ENCODE measurements at regions not wholly inside any gene's neighbourhood (a gene's known extent, or its start where the extent isn't known, plus 50 kb on each side); places are given as distances from the start of the nearest gene placed in this dataset.

DNA sequence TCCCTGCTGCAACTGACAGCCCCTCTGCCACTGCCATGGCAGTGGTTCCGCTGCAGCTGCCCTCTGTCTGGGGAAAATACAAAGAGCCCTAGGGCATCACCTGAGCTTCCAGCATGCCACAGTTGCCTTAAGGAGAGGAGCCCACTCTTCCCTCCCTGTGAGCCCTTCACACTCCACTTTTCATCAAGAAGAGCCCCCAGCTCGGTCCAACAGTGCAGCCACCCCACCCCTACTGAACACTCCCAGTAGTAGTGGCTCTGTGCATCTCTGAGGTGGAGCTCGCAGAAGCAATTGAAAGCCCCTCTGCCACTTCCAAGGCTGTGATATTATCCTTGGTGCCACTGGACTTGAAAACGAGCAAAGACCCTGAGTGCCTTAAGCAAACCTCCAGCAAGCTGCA, 696.8 kb upstream of the COX7C start:
- no peak overlapping the region for H3K27ac ChIP-seq
- TF ChIP-seq CTCF (conservative IDR thresholded peaks at IDR 0.05) = no peak

GRCh38 chr5:85921590-85921989, 696.2 kb upstream of the COX7C start:
- H3K27ac ChIP-seq = no peak overlapping the region
- TF ChIP-seq CTCF (conservative IDR thresholded peaks at IDR 0.05) = no peak

DNA sequence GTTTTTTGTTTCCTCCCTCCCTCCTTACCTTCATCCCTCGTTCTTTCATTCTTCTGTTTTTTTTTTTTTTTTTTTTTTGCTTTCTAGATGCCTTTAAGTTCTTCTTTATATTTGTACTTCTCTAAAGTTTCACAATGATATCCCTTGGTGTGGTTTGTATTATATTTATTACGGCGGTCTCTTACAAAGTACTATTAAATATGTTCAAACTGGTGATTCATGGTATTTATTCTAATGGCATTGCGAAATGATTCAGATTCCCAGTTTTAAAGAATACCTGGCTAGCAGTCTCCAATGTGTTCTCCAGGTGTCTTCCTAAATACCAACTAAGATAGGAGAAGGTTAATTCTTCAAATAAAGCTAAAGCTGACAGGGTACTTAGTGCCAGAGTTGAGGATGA, 690.1 kb upstream of the COX7C start:
- TF ChIP-seq CTCF (conservative IDR thresholded peaks at IDR 0.05) = no peak
- no peak overlapping the region for H3K27ac ChIP-seq

DNA sequence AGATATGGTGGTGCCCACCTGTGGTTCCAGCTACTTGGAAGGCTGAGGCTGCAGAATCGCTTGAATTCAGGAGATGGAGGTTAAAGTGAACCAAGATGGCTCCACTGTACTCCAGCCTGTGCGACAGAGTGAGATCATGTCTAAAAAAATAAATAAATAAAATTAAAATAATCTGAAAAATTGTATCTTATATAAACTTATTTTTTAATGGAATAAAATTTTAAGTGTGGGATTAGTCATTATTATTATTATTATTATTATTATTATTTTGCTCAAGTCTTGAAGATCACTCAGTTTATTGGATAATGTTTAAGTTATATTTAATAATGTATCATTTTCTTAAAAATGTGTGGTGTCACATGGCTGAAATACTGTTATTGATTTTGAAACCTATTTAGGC, 688.0 kb upstream of the COX7C start:
- no peak overlapping the region for H3K27ac ChIP-seq
- no peak for TF ChIP-seq CTCF (conservative IDR thresholded peaks at IDR 0.05)

GRCh38 chr5:85931220-85931619, 686.5 kb upstream of the COX7C start:
- no peak for TF ChIP-seq CTCF (conservative IDR thresholded peaks at IDR 0.05)
- no peak overlapping the region for H3K27ac ChIP-seq

- TF ChIP-seq CTCF (conservative IDR thresholded peaks at IDR 0.05) = no peak
- no peak overlapping the region for H3K27ac ChIP-seq
These were observed 679.5 kb upstream of the COX7C start for GRCh38 chr5:85938201-85938600.

DNA sequence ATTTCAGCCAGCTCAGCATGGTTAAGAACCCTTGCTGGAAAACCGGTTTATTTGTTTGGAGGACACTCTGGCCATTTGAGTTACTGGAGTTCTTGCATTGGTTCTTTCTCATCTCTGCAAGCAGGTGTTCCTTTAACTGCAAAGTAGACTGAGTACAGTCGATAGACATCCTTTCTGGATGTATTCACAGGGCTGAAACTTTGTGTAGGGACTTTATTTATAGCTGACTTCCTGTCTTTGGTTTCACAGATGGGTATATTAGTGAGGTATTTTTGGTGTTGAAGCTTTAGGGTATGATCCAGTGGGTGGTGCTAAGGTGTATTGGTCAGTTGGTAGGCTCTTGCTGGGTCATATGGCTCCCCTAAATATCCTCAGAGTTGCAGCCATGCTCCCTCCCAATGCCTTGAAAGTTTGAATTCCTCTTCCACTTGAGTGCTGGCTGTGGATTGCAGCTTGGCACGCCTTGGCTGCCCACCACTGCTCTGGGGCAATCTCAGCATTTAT, 666.0 kb upstream of the COX7C start:
- TF ChIP-seq CTCF (conservative IDR thresholded peaks at IDR 0.05) = no peak
- H3K27ac ChIP-seq = no peak overlapping the region

DNA sequence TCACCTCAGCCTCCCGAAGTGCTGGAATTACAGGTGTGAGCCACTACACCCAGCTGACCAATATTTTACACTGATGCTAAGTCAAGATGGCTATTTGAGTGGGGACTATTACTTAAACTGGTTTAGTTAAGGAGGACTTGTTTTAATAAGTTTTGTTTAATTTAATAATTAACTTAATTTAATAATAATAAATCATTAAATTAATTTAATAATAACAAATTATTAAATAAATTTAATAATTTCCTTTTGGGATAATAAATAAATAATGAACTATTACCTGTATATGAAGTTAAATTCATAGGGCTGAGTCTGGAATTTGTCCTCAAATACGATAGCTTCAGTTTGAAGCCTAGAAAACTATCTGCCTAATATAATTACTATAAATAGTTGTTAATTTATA, 665.1 kb upstream of the COX7C start:
- no peak for TF ChIP-seq CTCF (conservative IDR thresholded peaks at IDR 0.05)

More for the DNA sequence above, 665.1 kb upstream of the COX7C start:
- H3K27ac ChIP-seq = no peak overlapping the region

Measured in VCaP (cell line).